ENCODE measurements at regions not wholly inside any gene's neighbourhood (a gene's known extent, or its start where the extent isn't known, plus 50 kb on each side); places are given as distances from the start of the nearest gene placed in this dataset.

DNA sequence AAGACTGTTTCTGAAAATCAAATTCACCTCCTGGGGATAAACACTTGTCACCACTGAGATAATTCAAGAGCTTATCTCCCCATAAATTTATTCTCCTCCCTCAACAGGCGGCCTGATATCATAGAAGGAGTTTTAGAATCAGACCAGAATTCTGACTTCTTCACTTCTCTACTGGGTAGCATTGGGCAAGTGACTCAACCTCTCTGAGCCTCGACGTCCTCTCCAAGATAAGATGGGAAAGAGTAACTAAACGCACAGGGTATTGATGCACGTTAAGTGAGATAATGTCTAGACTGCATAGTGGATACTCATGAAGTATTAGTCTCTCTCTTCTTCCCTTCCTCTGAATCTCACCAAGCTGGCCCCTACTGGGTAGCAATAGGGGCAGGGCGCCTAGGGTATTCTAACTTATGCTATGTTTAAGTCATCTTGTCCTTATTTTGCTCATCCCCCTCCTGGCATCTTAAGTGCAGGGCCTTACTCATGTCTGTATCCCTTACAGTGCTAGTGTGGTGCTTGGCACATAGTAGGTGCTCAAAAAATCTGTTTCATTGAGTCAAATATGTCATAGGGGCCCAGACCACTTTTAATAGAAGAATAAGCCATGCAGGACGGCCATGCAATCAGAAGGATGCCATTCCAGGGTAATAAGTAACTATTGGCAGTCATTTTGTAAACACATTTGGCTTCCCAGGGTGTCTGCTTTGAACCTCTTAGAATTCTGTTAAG is 476.4 kb upstream of the CCL2 start:
- Mint-ChIP-seq H3K36me3 (ENCODE audit: unreplicated experiment) (no peaks in the 10 kb centered on the region), H3K4me3 (ENCODE audit: unreplicated experiment) (no peak overlapping the region), H3K27me3 (ENCODE audit: unreplicated experiment) (peaks cover 10% of the 10 kb centered on the region), H3K27ac (ENCODE audit: unreplicated experiment) (no peak overlapping the region), H3K4me1 (ENCODE audit: low read depth, unreplicated experiment) (no peaks in the 10 kb centered on the region), H3K9me3 (ENCODE audit: unreplicated experiment) (no peaks in the 10 kb centered on the region)
- no peak for DNase-seq
- TF ChIP-seq, protein P1, sequence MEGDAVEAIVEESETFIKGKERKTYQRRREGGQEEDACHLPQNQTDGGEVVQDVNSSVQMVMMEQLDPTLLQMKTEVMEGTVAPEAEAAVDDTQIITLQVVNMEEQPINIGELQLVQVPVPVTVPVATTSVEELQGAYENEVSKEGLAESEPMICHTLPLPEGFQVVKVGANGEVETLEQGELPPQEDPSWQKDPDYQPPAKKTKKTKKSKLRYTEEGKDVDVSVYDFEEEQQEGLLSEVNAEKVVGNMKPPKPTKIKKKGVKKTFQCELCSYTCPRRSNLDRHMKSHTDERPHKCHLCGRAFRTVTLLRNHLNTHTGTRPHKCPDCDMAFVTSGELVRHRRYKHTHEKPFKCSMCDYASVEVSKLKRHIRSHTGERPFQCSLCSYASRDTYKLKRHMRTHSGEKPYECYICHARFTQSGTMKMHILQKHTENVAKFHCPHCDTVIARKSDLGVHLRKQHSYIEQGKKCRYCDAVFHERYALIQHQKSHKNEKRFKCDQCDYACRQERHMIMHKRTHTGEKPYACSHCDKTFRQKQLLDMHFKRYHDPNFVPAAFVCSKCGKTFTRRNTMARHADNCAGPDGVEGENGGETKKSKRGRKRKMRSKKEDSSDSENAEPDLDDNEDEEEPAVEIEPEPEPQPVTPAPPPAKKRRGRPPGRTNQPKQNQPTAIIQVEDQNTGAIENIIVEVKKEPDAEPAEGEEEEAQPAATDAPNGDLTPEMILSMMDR (IDR thresholded peaks at IDR 0.05; ENCODE audit: partially characterized antibody, unreplicated experiment) = no peak

DNA sequence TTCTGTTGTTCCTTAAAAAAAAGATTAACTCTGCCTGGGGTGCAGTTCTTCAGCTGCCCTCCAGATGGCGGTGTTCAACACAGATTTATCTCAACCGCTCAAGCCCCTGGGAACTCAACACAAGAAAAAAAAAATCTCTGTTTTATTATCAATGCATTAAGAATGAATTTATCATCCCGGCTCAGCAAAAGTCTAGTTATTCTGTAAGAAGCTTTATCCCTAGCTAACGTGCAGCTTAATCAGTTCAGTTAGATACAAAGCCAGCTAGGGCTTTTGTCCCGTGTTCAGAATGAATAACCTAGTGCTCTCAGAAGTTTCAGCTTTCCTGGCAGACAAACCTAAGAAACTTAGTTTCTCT is 475.9 kb upstream of the CCL2 start:
- Mint-ChIP-seq H3K27me3 (ENCODE audit: unreplicated experiment) (peaks cover 10% of the 10 kb centered on the region), H3K4me3 (ENCODE audit: unreplicated experiment) (no peak overlapping the region), H3K36me3 (ENCODE audit: unreplicated experiment) (no peaks in the 10 kb centered on the region), H3K9me3 (ENCODE audit: unreplicated experiment) (no peaks in the 10 kb centered on the region), H3K27ac (ENCODE audit: unreplicated experiment) (no peak overlapping the region), H3K4me1 (ENCODE audit: low read depth, unreplicated experiment) (no peaks in the 10 kb centered on the region)
- DNase-seq = peak; percentile 57
- TF ChIP-seq, protein P1 (IDR thresholded peaks at IDR 0.05; ENCODE audit: partially characterized antibody, unreplicated experiment) = peak; percentile 100

DNA sequence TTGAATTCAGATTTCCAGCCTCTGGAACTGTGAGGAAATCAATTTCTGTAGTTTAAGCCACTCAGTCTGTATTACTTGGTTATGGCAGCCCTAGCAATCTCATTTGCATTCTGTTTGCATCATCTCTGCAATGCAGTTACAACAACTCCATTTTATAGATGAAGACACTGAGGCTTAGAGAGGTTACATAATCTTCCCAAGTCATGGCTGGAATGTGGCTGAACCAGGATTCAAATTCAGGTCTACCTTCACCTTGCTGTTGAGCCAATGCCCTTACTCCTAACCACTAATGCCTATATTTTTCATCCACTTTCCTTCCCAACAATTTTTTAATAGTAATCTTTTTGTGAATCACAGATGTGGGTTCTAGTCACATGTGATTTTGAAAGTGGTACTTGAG is 469.8 kb upstream of the CCL2 start:
- Mint-ChIP-seq H3K9me3 (ENCODE audit: unreplicated experiment) (no peaks in the 10 kb centered on the region), H3K36me3 (ENCODE audit: unreplicated experiment) (no peaks in the 10 kb centered on the region)

DNA sequence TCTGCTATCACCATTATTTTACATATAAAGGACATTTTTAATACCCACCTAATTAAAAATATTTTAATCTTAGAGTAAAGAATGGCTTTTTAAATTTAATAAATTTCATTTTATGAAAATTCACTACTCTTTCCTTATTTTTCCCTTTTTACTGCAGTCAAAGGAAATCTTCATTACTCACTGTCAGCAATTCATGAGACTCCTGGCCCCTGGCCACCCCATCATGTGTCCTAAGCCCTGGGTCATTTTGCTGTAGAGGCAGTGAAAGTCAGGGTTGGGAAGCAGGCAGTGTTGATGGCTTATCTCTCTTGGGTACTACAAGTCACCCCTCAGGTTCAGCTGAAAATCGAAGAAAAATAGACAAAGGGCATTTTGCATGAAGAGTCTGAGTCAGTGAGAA is 468.6 kb upstream of the CCL2 start:
- Mint-ChIP-seq H3K4me3 (ENCODE audit: unreplicated experiment) (no peak overlapping the region), H3K27me3 (ENCODE audit: unreplicated experiment) (peaks cover 2% of the 10 kb centered on the region), H3K4me1 (ENCODE audit: low read depth, unreplicated experiment) (no peaks in the 10 kb centered on the region), H3K36me3 (ENCODE audit: unreplicated experiment) (no peaks in the 10 kb centered on the region), H3K9me3 (ENCODE audit: unreplicated experiment) (no peaks in the 10 kb centered on the region), H3K27ac (ENCODE audit: unreplicated experiment) (no peak overlapping the region)
- no peak for DNase-seq
- TF ChIP-seq, protein P1 (IDR thresholded peaks at IDR 0.05; ENCODE audit: partially characterized antibody, unreplicated experiment) = no peak

More for the DNA sequence above, 469.8 kb upstream of the CCL2 start:
- H3K27ac Mint-ChIP-seq (ENCODE audit: unreplicated experiment) = no peak overlapping the region
- TF ChIP-seq, protein P1 (IDR thresholded peaks at IDR 0.05; ENCODE audit: partially characterized antibody, unreplicated experiment) = no peak
- no peaks in the 10 kb centered on the region for H3K4me1 Mint-ChIP-seq (ENCODE audit: low read depth, unreplicated experiment)
- no peak for DNase-seq
- no peak overlapping the region for H3K4me3 Mint-ChIP-seq (ENCODE audit: unreplicated experiment)
- peaks cover 2% of the 10 kb centered on the region for H3K27me3 Mint-ChIP-seq (ENCODE audit: unreplicated experiment)

DNA sequence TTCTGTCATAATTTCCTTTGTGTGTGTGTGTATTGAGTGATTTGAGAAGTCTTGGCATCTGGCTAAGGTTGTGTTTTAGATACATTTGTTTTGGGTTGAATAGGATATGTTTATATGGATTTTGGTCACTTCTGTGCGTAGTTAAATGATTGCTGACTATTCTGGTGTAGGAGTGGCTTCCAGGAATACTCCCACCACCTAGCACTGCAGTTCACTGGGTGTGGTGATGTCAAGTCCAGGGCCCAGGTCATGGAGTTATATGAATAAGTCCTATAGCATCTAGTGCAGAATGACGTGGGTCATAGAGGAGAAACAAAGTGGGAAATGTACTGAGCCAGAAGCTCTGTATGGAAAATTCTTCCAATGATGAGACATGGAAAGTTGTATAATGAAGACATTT is 465.4 kb upstream of the CCL2 start:
- no peaks in the 10 kb centered on the region for H3K9me3 Mint-ChIP-seq (ENCODE audit: unreplicated experiment)
- no peak overlapping the region for H3K27ac Mint-ChIP-seq (ENCODE audit: unreplicated experiment)
- no peak overlapping the region for H3K4me3 Mint-ChIP-seq (ENCODE audit: unreplicated experiment)
- H3K36me3 Mint-ChIP-seq (ENCODE audit: unreplicated experiment) = no peaks in the 10 kb centered on the region
- no peak for DNase-seq
- TF ChIP-seq, protein P1 (IDR thresholded peaks at IDR 0.05; ENCODE audit: partially characterized antibody, unreplicated experiment) = no peak
- no peaks in the 10 kb centered on the region for H3K4me1 Mint-ChIP-seq (ENCODE audit: low read depth, unreplicated experiment)
- H3K27me3 Mint-ChIP-seq (ENCODE audit: unreplicated experiment) = no peaks in the 10 kb centered on the region

Measured in glutamatergic neuron (in vitro differentiated cells).